ENCODE measurements at regions not wholly inside any gene's neighbourhood (a gene's known extent, or its start where the extent isn't known, plus 50 kb on each side); places are given as distances from the start of the nearest gene placed in this dataset.

DNA sequence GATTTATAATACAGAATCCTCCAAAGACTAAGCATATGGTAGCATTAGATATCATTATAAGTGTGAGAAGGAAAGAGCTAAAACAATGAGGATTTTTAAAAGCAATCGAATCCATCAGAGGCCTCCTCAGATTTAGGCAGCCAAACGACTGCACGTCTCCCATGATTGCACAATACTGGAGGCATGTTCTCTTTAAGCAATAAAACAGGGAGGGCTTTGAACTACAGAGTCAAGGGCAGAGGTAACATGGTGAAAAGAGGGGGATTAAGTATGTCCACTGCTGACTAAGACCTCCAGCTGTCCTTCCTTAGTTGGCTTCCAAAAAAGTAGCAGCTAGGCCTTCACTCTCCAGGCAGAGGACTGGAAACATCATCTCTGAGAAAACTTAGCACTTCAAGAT is 298.7 kb upstream of the RGMB start:
- no peak overlapping the region for H3K4me3 ChIP-seq (ENCODE audit: low read length)
- no CpG with 5 or more reads among the region's 3 CpGs for WGBS (ENCODE audit: insufficient coverage, insufficient read length)
- H3K4me1 ChIP-seq (ENCODE audit: control insufficient read depth, insufficient read depth, low read length), result no peaks in the 10 kb centered on the region
- DNase-seq (ENCODE audit: low read depth, low spot score), result no peak
- H3K9me3 ChIP-seq (ENCODE audit: control insufficient read depth, insufficient read depth, low read length), result no peaks in the 10 kb centered on the region
- no peaks in the 10 kb centered on the region for H3K36me3 ChIP-seq (ENCODE audit: control insufficient read depth, insufficient read depth, low read length)
- H3K27ac ChIP-seq (ENCODE audit: low read length), result no peak overlapping the region
- H3K27me3 ChIP-seq (ENCODE audit: control insufficient read depth, insufficient read depth, low read length), result no peaks in the 10 kb centered on the region

DNA sequence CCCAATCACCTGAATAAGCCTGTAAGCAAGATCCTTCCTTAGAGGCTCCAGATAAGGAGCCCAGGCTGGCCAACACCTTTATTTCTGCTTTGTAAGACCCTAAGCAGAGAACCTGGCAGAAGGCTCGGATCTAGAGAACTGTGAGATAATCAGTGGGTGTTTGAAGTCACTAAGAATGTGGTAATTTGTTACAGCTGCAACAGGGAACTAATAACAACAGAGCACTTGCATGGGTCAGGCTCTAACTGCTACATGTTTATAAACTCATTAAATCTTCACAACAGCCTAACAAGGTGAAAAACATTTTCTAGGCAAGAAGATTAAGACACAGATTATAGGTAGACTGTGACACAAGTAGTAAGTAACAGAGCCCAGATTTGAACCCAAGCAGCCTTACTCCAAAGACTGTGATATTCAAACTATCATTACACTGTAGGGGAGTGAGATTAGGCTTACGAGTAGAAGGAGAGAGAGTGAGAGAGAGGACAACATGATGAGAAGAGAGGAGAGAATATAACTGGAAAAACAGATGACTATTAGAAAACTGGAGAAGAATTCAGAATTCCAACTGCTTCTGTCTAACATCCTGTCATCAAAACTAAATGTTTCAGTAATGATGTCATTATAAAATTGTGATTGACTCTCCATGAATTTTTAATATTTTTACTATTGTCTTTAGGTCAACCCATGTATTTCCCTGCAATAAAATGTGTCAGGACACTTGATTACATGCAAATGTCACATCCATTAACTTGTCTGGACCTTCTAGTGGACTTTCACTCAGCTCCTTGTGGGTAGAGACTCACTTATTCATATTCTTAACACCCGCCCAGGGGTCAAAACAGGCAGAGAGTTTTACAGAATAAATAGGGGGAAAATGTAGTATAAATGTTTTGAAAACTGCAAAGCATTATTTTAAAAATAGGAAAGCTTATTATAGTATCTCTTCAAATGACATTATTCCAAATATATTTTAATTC is 290.9 kb upstream of the RGMB start:
- Histone ChIP-seq H3K36me3 (ENCODE audit: control insufficient read depth, insufficient read depth, low read length) (no peaks in the 10 kb centered on the region), H3K27ac (ENCODE audit: low read length) (no peak overlapping the region), H3K27me3 (ENCODE audit: control insufficient read depth, insufficient read depth, low read length) (no peaks in the 10 kb centered on the region), H3K4me3 (ENCODE audit: low read length) (no peak overlapping the region), H3K4me1 (ENCODE audit: control insufficient read depth, insufficient read depth, low read length) (no peaks in the 10 kb centered on the region), H3K9me3 (ENCODE audit: control insufficient read depth, insufficient read depth, low read length) (no peaks in the 10 kb centered on the region)
- DNase-seq (ENCODE audit: low read depth, low spot score), result no peak
- no CpG with 5 or more reads among the region's 3 CpGs for WGBS (ENCODE audit: insufficient coverage, insufficient read length)

DNA sequence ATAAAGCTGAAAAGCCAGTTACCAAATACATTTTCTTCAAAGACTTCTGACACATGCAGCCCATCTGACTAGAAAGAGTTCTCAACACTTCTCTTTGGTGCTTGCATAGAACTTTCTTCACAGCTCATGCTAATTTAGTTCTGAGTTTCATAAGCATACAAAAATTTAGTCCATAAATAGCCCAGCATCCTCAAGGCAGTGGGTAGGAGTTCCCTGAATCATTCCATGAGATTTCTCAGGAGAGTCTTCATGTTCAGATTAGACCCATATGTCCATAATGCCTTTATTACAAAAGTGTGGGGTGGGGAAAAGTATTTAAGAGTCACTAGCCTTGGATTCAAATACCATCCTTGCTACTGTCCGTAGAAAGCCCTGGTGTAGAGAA is 290.2 kb upstream of the RGMB start:
- Histone ChIP-seq H3K27me3 (ENCODE audit: control insufficient read depth, insufficient read depth, low read length) (no peaks in the 10 kb centered on the region), H3K27ac (ENCODE audit: low read length) (no peak overlapping the region), H3K4me3 (ENCODE audit: low read length) (no peak overlapping the region), H3K4me1 (ENCODE audit: control insufficient read depth, insufficient read depth, low read length) (no peaks in the 10 kb centered on the region), H3K36me3 (ENCODE audit: control insufficient read depth, insufficient read depth, low read length) (no peaks in the 10 kb centered on the region), H3K9me3 (ENCODE audit: control insufficient read depth, insufficient read depth, low read length) (no peaks in the 10 kb centered on the region)
- DNase-seq (ENCODE audit: low read depth, low spot score), result no peak
- no CpG with 5 or more reads among the region's 1 CpG for WGBS (ENCODE audit: insufficient coverage, insufficient read length)

DNA sequence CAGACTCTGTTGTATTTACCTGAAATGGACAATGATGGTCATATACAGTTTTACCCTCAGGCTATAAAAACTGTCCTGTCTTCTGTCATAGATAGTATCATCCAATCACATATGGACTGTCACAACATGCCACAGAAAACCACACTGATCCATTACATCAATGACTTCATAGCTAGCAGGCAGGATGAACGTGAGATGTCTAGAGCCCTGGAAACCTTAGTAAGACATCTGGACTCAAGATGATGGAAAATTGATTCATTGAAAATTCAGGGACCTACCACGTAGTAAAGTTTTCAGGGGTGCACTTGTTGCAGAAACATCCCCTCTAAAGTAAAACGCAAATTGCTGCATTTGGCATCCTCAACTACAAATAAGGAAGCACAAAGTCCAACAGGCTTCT is 284.4 kb upstream of the RGMB start:
- Histone ChIP-seq H3K4me3 (ENCODE audit: low read length) (no peak overlapping the region), H3K27me3 (ENCODE audit: control insufficient read depth, insufficient read depth, low read length) (no peaks in the 10 kb centered on the region), H3K9me3 (ENCODE audit: control insufficient read depth, insufficient read depth, low read length) (no peaks in the 10 kb centered on the region), H3K27ac (ENCODE audit: low read length) (no peak overlapping the region), H3K4me1 (ENCODE audit: control insufficient read depth, insufficient read depth, low read length) (no peaks in the 10 kb centered on the region), H3K36me3 (ENCODE audit: control insufficient read depth, insufficient read depth, low read length) (no peaks in the 10 kb centered on the region)
- DNase-seq (ENCODE audit: low read depth, low spot score), result no peak
- WGBS (ENCODE audit: insufficient coverage, insufficient read length), result no CpG with 5 or more reads among the region's 3 CpGs

DNA sequence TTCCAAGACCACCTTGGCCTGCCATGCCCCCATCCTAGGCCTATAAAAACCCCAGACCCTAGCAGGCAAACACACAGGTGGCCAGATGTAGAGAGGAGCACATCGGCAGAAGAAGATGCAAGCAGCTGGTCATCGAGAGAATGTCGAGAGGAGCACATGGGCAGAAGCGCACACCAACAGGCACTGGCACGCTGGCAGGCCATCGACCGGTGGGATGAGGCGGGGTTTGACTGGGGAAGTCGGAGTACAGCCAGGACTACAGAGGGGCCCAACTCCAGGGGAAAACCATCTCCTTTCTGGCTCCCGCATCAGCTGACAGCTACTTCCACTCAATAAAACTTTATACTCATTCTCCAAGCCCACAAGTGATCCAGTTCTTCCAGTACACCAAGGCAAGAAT is 283.1 kb upstream of the RGMB start:
- no peak for DNase-seq (ENCODE audit: low read depth, low spot score)
- no CpG with 5 or more reads among the region's 10 CpGs for WGBS (ENCODE audit: insufficient coverage, insufficient read length)

DNA sequence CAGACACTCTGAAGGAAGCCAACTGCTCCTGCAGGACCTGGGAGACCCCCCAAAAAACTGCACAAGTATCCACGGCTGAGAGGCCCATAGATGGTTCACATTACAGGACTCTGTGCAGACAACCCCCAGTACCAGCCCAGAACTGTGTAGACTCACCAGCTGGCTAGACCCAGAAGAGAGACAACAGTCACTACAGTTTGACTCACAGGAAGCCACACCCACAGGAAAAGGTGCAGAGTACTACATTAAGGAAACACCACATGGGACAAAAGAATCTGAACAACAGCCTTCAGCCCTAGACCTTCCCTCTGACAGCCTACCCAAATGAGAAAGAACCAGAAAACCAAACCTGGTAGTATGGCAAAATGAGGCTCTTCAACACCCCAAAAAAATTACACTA is 281.2 kb upstream of the RGMB start:
- H3K27me3 ChIP-seq (ENCODE audit: control insufficient read depth, insufficient read depth, low read length), result no peaks in the 10 kb centered on the region
- H3K4me1 ChIP-seq (ENCODE audit: control insufficient read depth, insufficient read depth, low read length), result no peaks in the 10 kb centered on the region
- no peak overlapping the region for H3K27ac ChIP-seq (ENCODE audit: low read length)
- no peaks in the 10 kb centered on the region for H3K36me3 ChIP-seq (ENCODE audit: control insufficient read depth, insufficient read depth, low read length)
- H3K4me3 ChIP-seq (ENCODE audit: low read length), result no peak overlapping the region
- no CpG with 5 or more reads among the region's 1 CpG for WGBS (ENCODE audit: insufficient coverage, insufficient read length)
- H3K9me3 ChIP-seq (ENCODE audit: control insufficient read depth, insufficient read depth, low read length), result no peaks in the 10 kb centered on the region
- no peak for DNase-seq (ENCODE audit: low read depth, low spot score)

More for the DNA sequence above, 283.1 kb upstream of the RGMB start:
- Histone ChIP-seq H3K36me3 (ENCODE audit: control insufficient read depth, insufficient read depth, low read length) (no peaks in the 10 kb centered on the region), H3K4me1 (ENCODE audit: control insufficient read depth, insufficient read depth, low read length) (no peaks in the 10 kb centered on the region), H3K27ac (ENCODE audit: low read length) (no peak overlapping the region), H3K27me3 (ENCODE audit: control insufficient read depth, insufficient read depth, low read length) (no peaks in the 10 kb centered on the region), H3K4me3 (ENCODE audit: low read length) (no peak overlapping the region), H3K9me3 (ENCODE audit: control insufficient read depth, insufficient read depth, low read length) (no peaks in the 10 kb centered on the region)

DNA sequence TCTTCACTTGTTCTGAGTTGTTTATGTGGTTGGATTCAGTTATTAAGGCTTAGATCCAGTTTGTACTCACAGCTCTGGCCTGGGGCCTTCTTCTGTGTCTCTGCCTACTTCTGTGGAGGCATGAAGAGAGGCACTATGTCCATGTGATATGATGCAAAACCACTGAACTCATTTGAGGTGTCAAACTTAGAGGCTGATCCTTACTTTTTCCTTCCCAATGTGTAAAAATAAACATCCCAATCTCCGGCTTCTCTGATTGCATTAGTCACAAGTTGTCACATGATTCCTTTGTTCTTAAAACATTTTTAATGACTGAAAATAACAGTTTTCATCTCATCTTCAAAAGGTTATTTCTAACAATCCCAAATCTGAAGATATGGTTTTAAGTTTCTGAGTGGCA is 276.0 kb upstream of the RGMB start:
- no peaks in the 10 kb centered on the region for H3K4me1 ChIP-seq (ENCODE audit: control insufficient read depth, insufficient read depth, low read length)
- no peak overlapping the region for H3K27ac ChIP-seq (ENCODE audit: low read length)
- no peak overlapping the region for H3K4me3 ChIP-seq (ENCODE audit: low read length)
- no peak for DNase-seq (ENCODE audit: low read depth, low spot score)
- H3K27me3 ChIP-seq (ENCODE audit: control insufficient read depth, insufficient read depth, low read length), result no peaks in the 10 kb centered on the region
- WGBS (ENCODE audit: insufficient coverage, insufficient read length), result no CpG with 5 or more reads among the region's 1 CpG
- no peaks in the 10 kb centered on the region for H3K36me3 ChIP-seq (ENCODE audit: control insufficient read depth, insufficient read depth, low read length)
- H3K9me3 ChIP-seq (ENCODE audit: control insufficient read depth, insufficient read depth, low read length), result no peaks in the 10 kb centered on the region

DNA sequence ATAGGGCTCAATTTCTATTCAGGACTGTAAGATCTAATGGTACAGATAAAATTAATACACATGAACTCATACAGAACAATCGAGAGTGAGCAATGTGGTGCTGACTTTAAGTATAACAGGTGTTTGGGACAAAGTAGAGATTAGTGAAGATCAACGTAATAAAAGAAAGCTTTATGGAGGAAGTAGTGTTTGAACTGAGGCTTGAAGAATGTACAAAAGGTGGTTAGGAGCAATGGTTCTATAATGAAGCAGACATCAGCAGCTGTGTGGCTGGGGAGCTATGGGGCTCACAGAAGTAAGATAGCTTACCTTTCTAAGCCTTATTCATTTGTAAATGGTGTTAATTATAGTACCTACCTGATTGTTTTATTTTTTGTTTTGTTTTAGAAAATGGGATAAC is 275.4 kb upstream of the RGMB start:
- Histone ChIP-seq H3K27ac (ENCODE audit: low read length) (no peak overlapping the region), H3K9me3 (ENCODE audit: control insufficient read depth, insufficient read depth, low read length) (no peaks in the 10 kb centered on the region), H3K36me3 (ENCODE audit: control insufficient read depth, insufficient read depth, low read length) (no peaks in the 10 kb centered on the region), H3K4me3 (ENCODE audit: low read length) (no peak overlapping the region), H3K27me3 (ENCODE audit: control insufficient read depth, insufficient read depth, low read length) (no peaks in the 10 kb centered on the region), H3K4me1 (ENCODE audit: control insufficient read depth, insufficient read depth, low read length) (no peaks in the 10 kb centered on the region)
- WGBS (ENCODE audit: insufficient coverage, insufficient read length), result no CpG with 5 or more reads among the region's 2 CpGs
- no peak for DNase-seq (ENCODE audit: low read depth, low spot score)

DNA sequence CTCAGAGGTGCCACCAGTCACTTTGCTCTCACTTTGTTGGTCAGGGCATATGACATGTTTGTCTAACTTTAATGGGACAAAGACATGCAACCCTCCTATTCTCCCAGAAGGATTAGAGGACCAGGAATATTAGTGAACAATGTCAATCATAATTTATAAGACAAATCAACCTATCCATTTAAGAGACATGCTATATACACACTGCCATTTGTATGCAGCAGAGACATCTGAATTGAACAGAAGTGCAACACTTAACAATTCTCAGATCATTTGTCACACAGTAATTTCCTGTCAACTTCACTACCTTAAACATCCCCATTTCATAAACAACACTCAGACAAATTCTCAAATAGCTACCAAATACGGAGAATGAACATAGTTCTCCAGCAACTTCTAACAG is 273.6 kb upstream of the RGMB start:
- H3K4me3 ChIP-seq (ENCODE audit: low read length), result no peak overlapping the region
- WGBS (ENCODE audit: insufficient coverage, insufficient read length), result 100% methylated on average over 1 of the region's 1 CpG
- no peaks in the 10 kb centered on the region for H3K27me3 ChIP-seq (ENCODE audit: control insufficient read depth, insufficient read depth, low read length)
- H3K4me1 ChIP-seq (ENCODE audit: control insufficient read depth, insufficient read depth, low read length), result no peaks in the 10 kb centered on the region
- no peaks in the 10 kb centered on the region for H3K9me3 ChIP-seq (ENCODE audit: control insufficient read depth, insufficient read depth, low read length)
- no peaks in the 10 kb centered on the region for H3K36me3 ChIP-seq (ENCODE audit: control insufficient read depth, insufficient read depth, low read length)
- H3K27ac ChIP-seq (ENCODE audit: low read length), result no peak overlapping the region
- no peak for DNase-seq (ENCODE audit: low read depth, low spot score)

DNA sequence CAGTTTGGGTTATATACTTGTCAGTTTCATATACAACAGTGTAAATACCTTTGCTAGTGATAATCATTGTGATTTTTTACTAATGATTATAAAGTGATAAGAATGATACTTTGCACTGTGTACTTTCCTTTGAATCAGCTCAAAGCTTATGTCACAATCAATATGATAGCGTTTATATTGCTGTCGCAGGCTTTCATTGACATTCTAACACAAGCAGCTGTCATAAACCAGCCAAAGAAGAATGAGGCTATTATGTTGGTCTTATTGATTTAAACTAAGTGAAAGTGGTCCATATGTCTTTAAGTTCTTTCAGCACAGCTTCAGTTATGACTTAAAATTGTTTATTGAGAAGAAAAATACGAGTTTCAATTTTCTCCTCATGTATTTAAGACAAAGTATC is 272.7 kb upstream of the RGMB start:
- DNase-seq (ENCODE audit: low read depth, low spot score), result no peak
- no CpG with 5 or more reads among the region's 3 CpGs for WGBS (ENCODE audit: insufficient coverage, insufficient read length)
- Histone ChIP-seq H3K36me3 (ENCODE audit: control insufficient read depth, insufficient read depth, low read length) (no peaks in the 10 kb centered on the region), H3K9me3 (ENCODE audit: control insufficient read depth, insufficient read depth, low read length) (no peaks in the 10 kb centered on the region), H3K27ac (ENCODE audit: low read length) (no peak overlapping the region), H3K4me3 (ENCODE audit: low read length) (no peak overlapping the region), H3K27me3 (ENCODE audit: control insufficient read depth, insufficient read depth, low read length) (no peaks in the 10 kb centered on the region), H3K4me1 (ENCODE audit: control insufficient read depth, insufficient read depth, low read length) (no peaks in the 10 kb centered on the region)

DNA sequence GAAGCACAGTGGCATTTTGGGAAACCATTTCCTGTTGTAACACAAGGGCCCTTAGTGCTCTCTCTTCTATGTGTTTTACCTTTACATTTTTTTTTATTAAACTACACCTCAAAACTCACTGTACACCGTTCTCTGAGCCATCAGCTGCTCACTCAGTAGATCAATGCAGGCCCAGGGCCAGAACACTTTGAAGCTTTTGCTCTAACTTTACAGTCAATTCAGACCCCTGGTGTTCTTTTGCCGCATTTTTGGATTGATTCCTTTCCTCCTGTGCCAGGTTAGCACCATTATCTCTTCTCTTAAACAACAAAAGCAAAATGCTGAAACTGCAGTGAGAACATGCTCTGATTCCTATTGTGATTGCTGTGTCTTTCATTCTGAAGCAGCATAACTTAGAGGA is 269.8 kb upstream of the RGMB start:
- no peaks in the 10 kb centered on the region for H3K4me1 ChIP-seq (ENCODE audit: control insufficient read depth, insufficient read depth, low read length)
- no peaks in the 10 kb centered on the region for H3K36me3 ChIP-seq (ENCODE audit: control insufficient read depth, insufficient read depth, low read length)
- WGBS (ENCODE audit: insufficient coverage, insufficient read length), result no CpG with 5 or more reads among the region's 2 CpGs
- H3K27me3 ChIP-seq (ENCODE audit: control insufficient read depth, insufficient read depth, low read length), result no peaks in the 10 kb centered on the region
- no peaks in the 10 kb centered on the region for H3K9me3 ChIP-seq (ENCODE audit: control insufficient read depth, insufficient read depth, low read length)
- no peak for DNase-seq (ENCODE audit: low read depth, low spot score)
- H3K4me3 ChIP-seq (ENCODE audit: low read length), result no peak overlapping the region
- no peak overlapping the region for H3K27ac ChIP-seq (ENCODE audit: low read length)
